Memory B cell (primary cell): ENCODE measurements at regions not wholly inside any gene's neighbourhood (a gene's known extent, or its start where the extent isn't known, plus 50 kb on each side); places are given as distances from the start of the nearest gene placed in this dataset.

Experiments used
- ATAC-seq: fragments of 150-1000 bp; cut with Tn5 transposase; 2 replicates; pipeline ENCODE4 v1.10.0; 2021; ENCODE audit warnings: low read depth, mild to moderate bottlenecking, moderate library complexity
- DNase-seq, 2 donors: peaks; one replicate each; pipeline ENCODE4 v3.0.0; 2022; ENCODE audit warnings: low spot score in 2 of 2
- H3K27ac Mint-ChIP-seq: one replicate; pipeline ENCODE4 v1.8.0; 2022; ENCODE audit warnings: mild to moderate bottlenecking, moderate library complexity, mixed read lengths
- H3K27me3 Mint-ChIP-seq: one replicate; pipeline ENCODE4 v1.8.0; 2022; ENCODE audit warnings: mixed read lengths
- H3K36me3 Mint-ChIP-seq: one replicate; pipeline ENCODE4 v1.8.0; 2022; ENCODE audit warnings: mild to moderate bottlenecking, mixed read lengths
- H3K4me1 Mint-ChIP-seq: one replicate; pipeline ENCODE4 v1.8.0; 2022; ENCODE audit warnings: mixed read lengths
- H3K4me3 Mint-ChIP-seq: one replicate; pipeline ENCODE4 v1.8.0; 2022; ENCODE audit warnings: mild to moderate bottlenecking, moderate library complexity, mixed read lengths
- H3K9me3 Mint-ChIP-seq: one replicate; pipeline ENCODE4 v1.8.0; 2022; ENCODE audit warnings: mixed read lengths

DNA sequence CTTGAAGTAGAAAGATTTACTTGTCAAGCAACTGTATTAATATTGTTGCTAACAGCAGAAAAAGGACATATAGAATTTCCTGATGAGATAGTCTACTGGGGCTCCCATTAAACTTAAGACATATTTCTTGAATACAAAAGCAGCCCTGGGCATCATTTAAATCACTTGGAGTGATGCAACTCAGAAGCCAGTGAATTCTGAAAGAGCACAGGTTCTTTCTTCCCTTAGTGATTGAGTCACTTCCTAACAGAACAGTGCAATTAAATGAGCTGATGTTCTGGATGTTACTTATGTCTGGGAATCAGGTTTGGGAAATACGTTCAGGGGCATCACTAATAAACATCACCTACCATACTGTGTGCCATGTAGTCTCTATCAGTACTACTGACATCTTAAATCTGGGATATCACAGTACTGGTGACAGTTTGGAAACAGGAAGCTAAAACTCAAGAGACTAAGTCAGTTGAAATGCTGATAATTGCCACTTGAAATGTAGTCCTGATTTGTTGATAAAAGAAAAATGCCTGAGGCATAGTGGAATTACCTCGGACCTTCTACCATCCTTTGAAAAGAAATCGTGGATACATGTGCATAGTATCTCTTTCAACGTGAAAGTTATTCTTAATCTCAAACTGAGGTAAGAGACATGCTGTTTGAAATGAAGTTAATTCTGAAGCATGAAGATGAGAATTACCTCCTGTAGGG lies 249.2 kb upstream of the GPRIN3 start:
- Mint-ChIP-seq H3K27ac (no peak overlapping the region), H3K36me3 (no peaks in the 10 kb centered on the region)
- no peak for DNase-seq

DNA sequence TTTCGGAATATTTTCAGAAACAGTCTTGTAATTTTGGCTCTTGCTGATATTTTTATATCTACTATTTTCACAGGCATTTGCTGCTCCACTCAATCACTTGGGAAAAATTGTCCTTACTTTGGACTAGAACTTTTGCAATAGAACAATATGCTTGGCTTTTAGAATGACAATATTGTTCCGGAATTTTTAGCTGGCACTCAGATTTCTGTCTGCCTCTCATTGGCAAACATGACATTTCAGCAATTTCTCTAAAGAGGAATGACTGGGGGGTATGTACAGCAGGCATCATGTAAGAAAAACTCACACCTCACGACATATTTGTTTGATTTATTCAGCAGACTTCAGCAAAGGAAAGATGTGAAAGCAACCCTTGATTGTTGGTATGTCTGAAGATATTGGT lies 243.6 kb upstream of the GPRIN3 start:
- H3K36me3 Mint-ChIP-seq = no peaks in the 10 kb centered on the region
- H3K4me1 Mint-ChIP-seq = no peaks in the 10 kb centered on the region
- H3K27me3 Mint-ChIP-seq = peaks cover 5% of the 10 kb centered on the region
- H3K4me3 Mint-ChIP-seq = no peak overlapping the region
- no peak for DNase-seq
- H3K9me3 Mint-ChIP-seq = peaks cover 4% of the 10 kb centered on the region
- ATAC-seq = no peak
- no peak overlapping the region for H3K27ac Mint-ChIP-seq

More for the DNA sequence above, 249.2 kb upstream of the GPRIN3 start:
- Mint-ChIP-seq H3K4me1 (no peaks in the 10 kb centered on the region), H3K4me3 (no peak overlapping the region), H3K9me3 (no peaks in the 10 kb centered on the region), H3K27me3 (no peaks in the 10 kb centered on the region)
- no peak for ATAC-seq

DNA sequence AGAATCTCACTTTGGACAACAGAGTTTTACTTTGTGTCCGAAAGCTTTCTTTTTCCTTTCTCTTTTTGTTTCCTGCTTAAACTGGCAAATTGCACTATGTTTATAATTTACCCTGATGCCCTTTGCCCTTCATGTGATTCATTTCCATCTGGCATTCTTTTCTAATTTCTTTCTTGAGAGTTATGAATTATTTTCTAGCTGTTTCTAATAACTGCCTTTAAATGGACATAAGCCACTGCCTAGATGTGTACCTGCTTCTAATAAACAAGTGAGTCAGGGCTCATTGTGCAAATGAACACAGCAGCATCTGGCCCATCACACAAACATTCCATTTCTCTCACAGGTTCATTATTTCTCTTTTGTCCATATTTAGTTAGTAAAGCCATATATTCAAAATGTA lies 242.3 kb upstream of the GPRIN3 start:
- no peak overlapping the region for H3K27ac Mint-ChIP-seq
- H3K27me3 Mint-ChIP-seq = peaks cover 5% of the 10 kb centered on the region
- H3K9me3 Mint-ChIP-seq = peaks cover 9% of the 10 kb centered on the region
- ATAC-seq (no peak), DNase-seq (no peak)
- H3K4me3 Mint-ChIP-seq = no peak overlapping the region
- H3K36me3 Mint-ChIP-seq = no peaks in the 10 kb centered on the region
- no peaks in the 10 kb centered on the region for H3K4me1 Mint-ChIP-seq

DNA sequence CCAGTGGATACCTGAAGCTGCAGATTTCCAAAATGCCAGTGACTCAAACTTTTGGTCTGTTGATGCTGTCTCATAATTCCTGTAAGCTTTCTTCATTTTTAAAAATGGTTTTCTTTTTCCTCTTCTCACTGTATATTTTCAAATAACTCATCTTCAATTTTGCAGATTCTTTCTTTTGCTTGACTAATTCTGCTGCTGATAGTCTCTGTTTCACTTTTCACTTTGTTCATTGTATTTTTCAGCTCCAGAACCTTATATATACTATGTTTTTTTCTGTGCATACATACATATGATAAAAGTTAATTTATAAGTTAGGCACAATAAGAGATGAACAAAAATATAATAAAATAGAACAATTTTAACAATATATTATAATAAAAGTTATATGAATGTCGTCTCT lies 237.7 kb upstream of the GPRIN3 start:
- Mint-ChIP-seq H3K4me1 (no peaks in the 10 kb centered on the region), H3K9me3 (peaks cover 16% of the 10 kb centered on the region), H3K4me3 (no peak overlapping the region), H3K27me3 (peaks cover 5% of the 10 kb centered on the region), H3K27ac (no peak overlapping the region), H3K36me3 (no peaks in the 10 kb centered on the region)
- DNase-seq (no peak), ATAC-seq (no peak)

DNA sequence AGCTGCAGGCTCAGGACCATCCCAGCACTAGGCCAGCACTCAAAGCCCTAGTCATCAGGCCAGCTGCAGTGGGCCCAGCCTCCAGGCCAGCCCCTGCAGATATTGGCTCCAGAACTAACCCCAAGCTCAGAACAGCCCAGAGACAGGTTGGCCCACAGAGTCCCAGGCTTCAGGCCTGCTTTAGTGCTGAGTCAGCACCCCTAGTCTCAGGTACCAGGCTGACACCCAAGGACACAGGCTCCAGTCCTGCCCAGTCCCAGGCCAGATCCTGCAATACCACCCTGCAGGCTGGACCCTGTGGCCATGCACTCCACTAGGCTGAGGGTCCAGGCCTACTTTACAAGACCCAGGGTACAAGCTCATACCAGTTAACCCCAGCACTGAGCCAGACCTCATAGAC lies 234.4 kb upstream of the GPRIN3 start:
- H3K4me1 Mint-ChIP-seq = no peaks in the 10 kb centered on the region
- ATAC-seq = no peak

DNA sequence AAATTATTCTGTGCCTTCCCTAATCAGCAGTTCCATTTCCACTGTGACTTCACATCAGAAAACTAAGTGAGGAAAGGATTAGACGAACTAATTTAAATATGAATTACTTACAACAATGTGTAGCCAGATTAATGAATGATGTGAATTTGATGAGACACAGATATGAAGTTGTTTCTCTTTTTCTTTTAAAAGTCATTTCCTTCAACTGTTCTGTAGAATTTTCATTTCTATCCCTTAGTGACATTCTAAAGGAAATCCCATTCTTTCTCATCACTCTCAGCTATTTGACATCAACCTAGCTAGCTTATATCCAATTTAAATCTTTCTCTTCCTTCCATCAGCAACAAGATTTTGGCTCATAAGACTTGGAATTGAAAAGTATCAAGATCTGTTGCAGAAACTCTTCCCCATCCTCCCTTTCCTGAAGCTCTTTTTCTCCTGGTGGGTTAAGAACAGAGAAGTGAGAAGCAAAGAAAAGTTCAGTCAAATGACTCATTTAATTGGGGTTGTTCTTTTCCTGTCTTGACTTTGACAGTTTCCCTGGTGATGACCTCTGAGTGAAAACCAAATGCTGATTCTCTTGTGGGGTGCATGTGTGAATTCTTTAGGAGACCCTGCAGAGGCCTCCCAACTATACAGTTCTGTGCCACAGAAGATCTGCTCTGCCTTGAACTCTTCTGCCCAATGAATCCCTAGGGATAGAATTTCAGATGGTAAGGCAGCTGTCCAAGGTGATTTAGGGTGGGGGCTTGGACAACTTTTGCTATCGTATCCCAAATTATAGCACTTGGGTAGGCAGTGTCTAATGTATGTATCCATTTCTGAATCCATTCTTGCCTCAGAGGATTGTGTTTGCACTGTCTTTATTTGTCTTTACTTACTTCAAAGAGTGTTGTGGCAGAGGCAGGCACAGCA lies 232.5 kb upstream of the GPRIN3 start:
- H3K4me3 Mint-ChIP-seq = no peak overlapping the region
- H3K9me3 Mint-ChIP-seq = peaks cover 8% of the 10 kb centered on the region
- peaks cover 6% of the 10 kb centered on the region for H3K27me3 Mint-ChIP-seq
- no peaks in the 10 kb centered on the region for H3K36me3 Mint-ChIP-seq
- ATAC-seq (no peak), DNase-seq (no peak)
- no peaks in the 10 kb centered on the region for H3K4me1 Mint-ChIP-seq
- no peak overlapping the region for H3K27ac Mint-ChIP-seq

More for the DNA sequence above, 234.4 kb upstream of the GPRIN3 start:
- Mint-ChIP-seq H3K9me3 (peaks cover 12% of the 10 kb centered on the region), H3K27ac (no peak overlapping the region), H3K4me3 (no peak overlapping the region), H3K36me3 (no peaks in the 10 kb centered on the region), H3K27me3 (peaks cover 2% of the 10 kb centered on the region)
- no peak for DNase-seq

DNA sequence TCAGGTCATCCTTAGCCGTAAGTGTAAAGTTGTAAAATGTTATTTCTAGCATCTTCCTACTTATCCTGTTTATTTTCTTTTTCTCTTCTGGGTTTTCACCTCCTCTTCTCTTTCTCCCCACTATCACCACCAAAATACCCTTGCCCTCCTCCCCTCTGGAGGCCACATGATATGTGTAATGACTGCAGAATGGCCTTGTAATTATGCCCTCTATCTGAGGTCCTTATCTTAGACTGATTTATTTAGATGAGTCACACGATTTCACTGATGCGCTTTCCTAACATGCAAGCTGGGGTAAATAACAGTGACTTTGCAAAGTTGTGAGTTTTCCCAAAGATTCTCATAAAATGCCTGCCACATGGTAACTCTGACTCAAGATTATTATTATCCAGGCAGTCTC lies 231.8 kb upstream of the GPRIN3 start:
- ATAC-seq (no peak), DNase-seq (no peak)
- Mint-ChIP-seq H3K27me3 (peaks cover 6% of the 10 kb centered on the region), H3K4me1 (no peaks in the 10 kb centered on the region), H3K9me3 (peaks cover 6% of the 10 kb centered on the region), H3K4me3 (no peak overlapping the region), H3K27ac (no peak overlapping the region), H3K36me3 (no peaks in the 10 kb centered on the region)

DNA sequence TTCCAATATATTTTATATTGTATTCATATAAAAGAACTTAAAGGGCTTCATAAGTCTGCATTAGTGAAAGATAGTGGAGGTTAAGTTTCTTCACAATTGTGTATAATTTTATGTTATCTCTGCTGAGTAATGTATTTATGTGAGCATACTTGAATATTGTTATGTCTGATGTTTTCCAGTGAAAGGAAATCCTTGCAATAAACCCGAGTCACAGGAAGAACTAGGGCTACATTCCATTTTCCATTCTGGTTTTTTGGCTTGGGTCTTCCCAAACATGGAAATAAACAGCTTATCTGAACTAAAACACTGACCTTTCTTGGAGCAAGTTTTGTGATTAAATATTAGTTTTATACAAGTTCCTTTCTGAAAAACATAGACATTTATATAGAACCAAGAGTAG lies 231.3 kb upstream of the GPRIN3 start:
- Mint-ChIP-seq H3K27me3 (peaks cover 8% of the 10 kb centered on the region), H3K4me1 (no peaks in the 10 kb centered on the region), H3K4me3 (no peak overlapping the region), H3K27ac (no peak overlapping the region), H3K9me3 (peaks cover 4% of the 10 kb centered on the region), H3K36me3 (no peaks in the 10 kb centered on the region)
- no peak for DNase-seq
- ATAC-seq = no peak

DNA sequence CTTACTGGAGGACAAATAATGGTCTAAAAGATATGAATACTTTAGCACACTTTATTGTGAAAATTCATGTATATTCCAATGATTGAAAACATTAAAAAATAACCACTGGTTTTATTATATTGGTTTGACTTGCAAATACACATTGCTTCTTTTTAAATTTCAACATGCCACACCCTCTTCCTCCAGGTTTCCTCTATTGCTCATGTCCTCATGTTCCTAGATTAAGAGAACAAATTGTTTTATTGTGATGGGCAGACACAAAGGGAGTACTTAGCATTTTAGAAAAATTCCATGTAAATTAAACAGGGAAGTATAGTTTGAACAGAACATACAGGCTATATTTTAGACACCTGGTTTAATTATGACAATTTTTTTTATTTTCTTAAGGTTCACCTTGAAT lies 230.6 kb upstream of the GPRIN3 start:
- no peak for DNase-seq
- H3K27ac Mint-ChIP-seq = no peak overlapping the region
- no peak overlapping the region for H3K4me3 Mint-ChIP-seq
- H3K27me3 Mint-ChIP-seq = peaks cover 8% of the 10 kb centered on the region
- no peaks in the 10 kb centered on the region for H3K4me1 Mint-ChIP-seq
- no peak for ATAC-seq
- H3K36me3 Mint-ChIP-seq = no peaks in the 10 kb centered on the region
- peaks cover 2% of the 10 kb centered on the region for H3K9me3 Mint-ChIP-seq

DNA sequence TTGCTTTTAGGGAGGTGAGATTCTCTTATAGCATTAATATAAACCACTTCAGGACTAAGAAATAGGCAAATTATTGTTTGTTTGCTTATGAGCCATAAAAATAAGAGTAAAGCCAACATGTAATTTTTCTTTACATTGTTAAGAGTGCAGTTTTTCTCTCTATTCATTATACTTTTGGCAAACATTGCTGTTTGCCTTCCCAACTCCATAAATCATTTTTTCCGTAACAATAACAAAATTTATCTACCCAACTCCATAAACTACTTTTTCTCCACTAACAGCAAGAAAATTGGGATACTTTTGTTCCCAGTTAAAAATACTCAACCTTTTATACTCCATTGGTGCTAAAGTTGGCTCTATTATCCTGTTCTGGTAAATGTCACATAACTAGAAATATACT lies 229.7 kb upstream of the GPRIN3 start:
- Mint-ChIP-seq H3K27ac (no peak overlapping the region), H3K27me3 (peaks cover 10% of the 10 kb centered on the region), H3K4me3 (no peak overlapping the region), H3K9me3 (no peaks in the 10 kb centered on the region), H3K4me1 (no peaks in the 10 kb centered on the region), H3K36me3 (no peaks in the 10 kb centered on the region)
- DNase-seq (no peak), ATAC-seq (no peak)

DNA sequence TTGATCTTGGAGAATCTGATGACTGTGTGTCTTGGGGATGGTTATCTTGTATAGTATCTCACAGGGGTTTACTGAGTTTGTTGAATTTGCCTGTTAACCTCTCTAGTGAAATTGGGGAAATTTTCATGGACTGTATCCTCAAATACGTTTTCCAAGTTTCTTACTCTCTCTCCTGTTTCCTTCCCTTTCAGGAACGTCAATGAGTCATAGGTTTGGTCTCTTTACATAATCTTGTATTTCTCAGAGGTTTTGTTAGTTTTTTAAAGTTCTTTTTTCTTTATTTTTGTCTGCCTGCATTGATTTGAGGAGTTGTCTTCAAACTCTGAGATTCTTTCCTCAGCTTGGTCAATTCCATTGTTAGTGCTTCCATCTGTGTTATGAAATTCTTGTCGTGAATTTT lies 227.7 kb upstream of the GPRIN3 start:
- Mint-ChIP-seq H3K36me3 (no peaks in the 10 kb centered on the region), H3K4me3 (no peak overlapping the region), H3K4me1 (no peaks in the 10 kb centered on the region), H3K27me3 (peaks cover 10% of the 10 kb centered on the region), H3K9me3 (no peaks in the 10 kb centered on the region), H3K27ac (no peak overlapping the region)
- ATAC-seq = no peak
- no peak for DNase-seq

DNA sequence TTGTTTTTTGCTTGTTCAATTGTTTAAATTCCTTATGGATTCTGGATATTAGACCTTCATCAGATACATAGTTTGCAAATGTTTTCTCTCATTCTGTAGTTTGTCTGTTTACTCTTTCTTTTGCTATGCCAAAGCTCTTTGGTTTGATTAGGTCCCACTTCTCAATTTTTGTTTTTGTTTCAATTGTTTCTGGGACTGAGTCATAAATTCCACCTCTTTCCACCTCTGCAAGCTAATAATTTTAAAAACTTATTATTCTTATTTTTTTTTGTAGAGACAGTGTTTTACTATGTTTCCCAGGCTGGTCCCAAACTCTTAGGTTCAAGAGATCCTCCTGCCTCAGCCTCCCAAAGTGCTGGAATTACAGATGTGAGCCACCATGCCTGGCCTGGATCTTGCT lies 226.8 kb upstream of the GPRIN3 start:
- ATAC-seq (no peak), DNase-seq (no peak)
- H3K27ac Mint-ChIP-seq = no peak overlapping the region
- no peaks in the 10 kb centered on the region for H3K4me1 Mint-ChIP-seq
- peaks cover 9% of the 10 kb centered on the region for H3K27me3 Mint-ChIP-seq
- H3K9me3 Mint-ChIP-seq = no peaks in the 10 kb centered on the region
- H3K4me3 Mint-ChIP-seq = no peak overlapping the region
- no peaks in the 10 kb centered on the region for H3K36me3 Mint-ChIP-seq

DNA sequence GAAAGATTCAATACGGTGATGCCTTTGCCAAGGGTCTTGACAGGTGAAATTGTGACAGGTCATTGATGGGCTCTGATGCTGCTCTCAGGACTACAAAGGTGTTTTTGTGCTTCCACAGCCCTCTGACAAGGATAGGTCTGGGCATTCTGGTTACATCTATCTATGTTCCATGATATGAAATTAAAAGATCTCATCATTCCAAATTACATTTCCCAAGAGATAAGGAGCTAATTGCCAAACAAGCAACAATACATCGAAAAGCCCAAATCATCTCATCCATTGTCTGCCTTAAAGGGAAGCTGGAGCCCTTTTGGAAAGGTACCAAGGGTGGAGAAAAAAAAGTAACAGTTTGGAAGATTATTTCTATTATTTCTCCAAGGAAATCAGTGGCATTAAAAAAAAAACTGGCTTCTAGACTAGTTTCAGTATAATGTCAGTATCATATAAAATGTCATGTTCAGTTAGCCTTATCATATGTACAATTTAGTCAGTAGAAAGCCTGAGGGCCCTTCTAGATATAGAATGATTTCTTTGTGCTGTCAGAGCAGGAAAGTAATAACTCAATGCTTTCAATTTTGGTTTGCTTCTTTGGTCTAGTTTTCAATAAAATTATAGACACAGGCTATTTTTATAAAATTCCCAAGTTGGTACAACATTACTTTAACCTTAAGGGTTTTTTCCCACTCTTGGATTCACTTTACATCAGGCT lies 224.5 kb upstream of the GPRIN3 start:
- ATAC-seq (no peak), DNase-seq (no peak)
- H3K27me3 Mint-ChIP-seq = peaks cover 8% of the 10 kb centered on the region
- no peaks in the 10 kb centered on the region for H3K9me3 Mint-ChIP-seq
- no peak overlapping the region for H3K27ac Mint-ChIP-seq
- H3K4me3 Mint-ChIP-seq = no peak overlapping the region
- H3K4me1 Mint-ChIP-seq = no peaks in the 10 kb centered on the region
- no peaks in the 10 kb centered on the region for H3K36me3 Mint-ChIP-seq

DNA sequence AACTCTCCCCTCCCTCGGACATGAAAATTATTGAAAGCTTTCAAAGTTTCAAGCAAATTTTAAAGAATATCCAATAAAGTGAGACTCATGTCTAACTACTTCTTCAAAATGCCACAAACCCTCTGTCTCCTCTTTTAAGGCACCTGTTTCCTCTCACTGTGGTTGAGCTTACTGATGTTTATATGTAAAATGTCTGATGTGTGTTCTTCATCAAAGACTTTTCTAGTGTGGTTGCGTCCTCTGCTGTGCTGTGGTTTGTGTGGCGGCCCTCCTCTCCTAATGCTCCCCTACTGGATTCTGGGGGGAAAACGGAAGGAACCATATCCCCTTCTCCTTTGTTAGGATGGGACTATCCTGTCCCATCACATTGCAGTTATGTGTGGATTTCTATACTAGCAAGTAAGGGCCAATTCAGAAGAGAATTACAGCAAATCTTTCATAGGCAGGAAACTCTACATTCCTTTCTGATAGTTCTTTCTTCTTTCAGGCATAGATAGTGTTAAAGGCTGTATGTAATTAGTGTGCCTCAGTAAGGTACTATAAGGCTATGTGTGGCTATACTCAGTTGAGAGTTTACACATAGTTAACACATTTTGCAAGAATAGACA lies 221.0 kb upstream of the GPRIN3 start:
- DNase-seq (no peak), ATAC-seq (no peak)
- no peaks in the 10 kb centered on the region for H3K4me1 Mint-ChIP-seq
- H3K27me3 Mint-ChIP-seq = peaks cover 6% of the 10 kb centered on the region
- H3K27ac Mint-ChIP-seq = no peak overlapping the region
- no peaks in the 10 kb centered on the region for H3K36me3 Mint-ChIP-seq
- H3K9me3 Mint-ChIP-seq = peaks cover 2% of the 10 kb centered on the region
- no peak overlapping the region for H3K4me3 Mint-ChIP-seq
